ENCODE measurements at regions not wholly inside any gene's neighbourhood (a gene's known extent, or its start where the extent isn't known, plus 50 kb on each side); places are given as distances from the start of the nearest gene placed in this dataset.

DNA sequence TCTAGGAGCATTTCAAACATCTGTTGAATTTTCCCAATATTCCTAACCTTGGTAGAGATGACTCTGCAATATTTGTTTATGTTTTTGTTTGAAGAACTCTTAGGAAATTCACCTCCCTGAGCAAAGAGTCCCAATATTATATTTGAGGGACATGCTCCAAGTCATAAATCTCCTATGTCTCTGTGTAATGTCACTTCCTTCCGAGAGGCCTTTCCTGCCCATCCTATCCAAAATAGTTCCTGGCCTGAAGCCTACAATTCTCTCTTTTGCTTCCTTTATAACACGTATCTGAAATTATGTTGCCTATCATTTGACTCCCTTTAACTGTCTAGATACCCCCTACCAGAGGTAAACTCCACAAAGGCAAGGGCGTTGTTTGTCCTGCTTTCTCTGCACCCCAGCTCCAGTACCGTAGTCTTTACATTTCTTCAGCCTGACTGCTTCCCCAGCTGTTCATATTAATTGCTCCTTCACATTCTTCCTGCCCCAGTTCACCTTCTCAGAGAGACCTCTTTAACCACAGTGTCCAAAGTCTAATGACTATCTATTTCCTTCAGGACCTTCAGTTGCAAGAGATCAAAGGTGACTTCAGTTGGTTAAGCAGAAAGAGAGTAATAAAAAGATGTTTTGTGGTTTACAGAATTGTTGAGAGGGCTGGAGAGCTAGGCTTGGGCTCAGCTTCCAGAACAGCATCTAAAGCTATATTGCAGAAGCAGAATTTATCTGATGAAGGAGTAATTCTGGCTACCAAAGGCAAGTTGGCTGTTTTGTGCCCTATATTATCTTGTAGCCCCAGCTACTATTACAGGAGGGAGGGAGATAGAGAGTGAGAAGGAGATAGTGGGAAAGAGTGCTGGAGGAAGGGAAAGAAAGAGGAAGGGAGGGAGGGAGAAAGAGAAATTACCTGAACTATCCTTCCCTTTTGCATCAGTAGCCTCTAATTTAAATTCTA lies 109.3 kb upstream of the TMEM161B start:
- Histone ChIP-seq H3K27me3 (ENCODE audit: insufficient read depth, low read depth, low read length) (no peaks in the 10 kb centered on the region), H2AFZ (ENCODE audit: low read depth, low read length) (no peak overlapping the region), H3K9ac (ENCODE audit: low read length) (no peak overlapping the region), H3K36me3 (ENCODE audit: insufficient read depth, low read length) (no peaks in the 10 kb centered on the region), H3K27ac (ENCODE audit: low read length) (no peak overlapping the region), H3K9me3 (ENCODE audit: low read length) (no peaks in the 10 kb centered on the region), H3K4me2 (ENCODE audit: low read length) (no peak overlapping the region), H4K20me1 (ENCODE audit: insufficient read depth) (no peaks in the 10 kb centered on the region), H3K79me2 (replicated peaks; ENCODE audit: insufficient read depth, low read length) (no peaks in the 10 kb centered on the region), H3F3A (ENCODE audit: insufficient read depth, low read length, poor library complexity, severe bottlenecking) (no peaks in the 10 kb centered on the region), H3K9me2 (ENCODE audit: insufficient read depth, low read length) (no peaks in the 10 kb centered on the region), H3K4me3 (ENCODE audit: low read length) (no peak overlapping the region)
- TF ChIP-seq REST (IDR thresholded peaks at IDR 0.05; ENCODE audit: borderline replicate concordance): no peak
- TF ChIP-seq CTCF (IDR thresholded peaks at IDR 0.05; ENCODE audit: poor library complexity, severe bottlenecking): no peak
- no peak for TF ChIP-seq EP300 (conservative IDR thresholded peaks at IDR 0.05; ENCODE audit: poor library complexity, severe bottlenecking)
- TF ChIP-seq SMC3 (conservative IDR thresholded peaks at IDR 0.05; ENCODE audit: poor library complexity): no peak
- TF ChIP-seq EZH2 (IDR thresholded peaks at IDR 0.05; ENCODE audit: borderline replicate concordance, insufficient read depth, low read length, poor library complexity, severe bottlenecking): no peak
- no peak for TF ChIP-seq MXI1 (conservative IDR thresholded peaks at IDR 0.05; ENCODE audit: poor library complexity, severe bottlenecking)
- TF ChIP-seq TAF1 (IDR thresholded peaks at IDR 0.05; ENCODE audit: low read depth): no peak
- no peak for TF ChIP-seq RAD21 (conservative IDR thresholded peaks at IDR 0.05)
- no peak for TF ChIP-seq POLR2AphosphoS5 (IDR thresholded peaks at IDR 0.05)

DNA sequence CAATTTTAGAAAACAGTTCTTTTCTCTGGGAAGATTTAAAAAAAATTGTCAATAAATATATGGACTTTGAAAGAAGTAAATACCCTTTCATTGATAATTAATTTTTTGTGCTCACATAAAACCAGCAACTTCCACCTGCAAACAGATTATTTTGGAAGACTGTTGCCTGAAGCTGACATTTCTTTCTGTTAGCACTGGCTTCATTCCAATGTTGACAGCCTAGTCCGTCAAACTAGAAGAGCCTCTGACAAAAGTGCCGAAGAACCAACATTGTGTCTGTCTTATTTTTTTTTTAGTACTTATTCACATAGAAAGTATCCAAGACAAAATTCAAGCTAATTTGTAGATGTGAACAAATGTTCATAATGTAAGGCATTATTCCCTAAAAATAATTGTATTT lies 108.6 kb upstream of the TMEM161B start:
- H3K36me3 ChIP-seq (ENCODE audit: insufficient read depth, low read length): no peaks in the 10 kb centered on the region

More for the DNA sequence above, 108.6 kb upstream of the TMEM161B start:
- Histone ChIP-seq H3K4me2 (ENCODE audit: low read length) (no peak overlapping the region), H3K9me2 (ENCODE audit: insufficient read depth, low read length) (no peaks in the 10 kb centered on the region), H3F3A (ENCODE audit: insufficient read depth, low read length, poor library complexity, severe bottlenecking) (no peaks in the 10 kb centered on the region), H3K27ac (ENCODE audit: low read length) (no peak overlapping the region), H3K27me3 (ENCODE audit: insufficient read depth, low read depth, low read length) (no peaks in the 10 kb centered on the region), H3K9ac (ENCODE audit: low read length) (no peak overlapping the region), H2AFZ (ENCODE audit: low read depth, low read length) (no peak overlapping the region), H4K20me1 (ENCODE audit: insufficient read depth) (no peaks in the 10 kb centered on the region), H3K79me2 (replicated peaks; ENCODE audit: insufficient read depth, low read length) (no peaks in the 10 kb centered on the region), H3K4me3 (ENCODE audit: low read length) (no peak overlapping the region), H3K9me3 (ENCODE audit: low read length) (no peaks in the 10 kb centered on the region)
- no peak for TF ChIP-seq REST (IDR thresholded peaks at IDR 0.05; ENCODE audit: borderline replicate concordance)
- TF ChIP-seq SMC3 (conservative IDR thresholded peaks at IDR 0.05; ENCODE audit: poor library complexity): no peak
- no peak for TF ChIP-seq EZH2 (IDR thresholded peaks at IDR 0.05; ENCODE audit: borderline replicate concordance, insufficient read depth, low read length, poor library complexity, severe bottlenecking)
- TF ChIP-seq MXI1 (conservative IDR thresholded peaks at IDR 0.05; ENCODE audit: poor library complexity, severe bottlenecking): no peak
- TF ChIP-seq EP300 (conservative IDR thresholded peaks at IDR 0.05; ENCODE audit: poor library complexity, severe bottlenecking): no peak
- TF ChIP-seq RAD21 (conservative IDR thresholded peaks at IDR 0.05): no peak
- TF ChIP-seq POLR2AphosphoS5 (IDR thresholded peaks at IDR 0.05): no peak
- TF ChIP-seq CTCF (IDR thresholded peaks at IDR 0.05; ENCODE audit: poor library complexity, severe bottlenecking): no peak
- TF ChIP-seq TAF1 (IDR thresholded peaks at IDR 0.05; ENCODE audit: low read depth): no peak

Data from neural cell (in vitro differentiated cells).